ENCODE measurements at regions not wholly inside any gene's neighbourhood (a gene's known extent, or its start where the extent isn't known, plus 50 kb on each side); places are given as distances from the start of the nearest gene placed in this dataset.

- no peaks in the 10 kb centered on the region for H3K4me1 ChIP-seq (ENCODE audit: control insufficient read depth in 2 of 2, insufficient read depth in 2 of 2, low read length in 2 of 2)
- H3K79me2 ChIP-seq (ENCODE audit: control insufficient read depth, insufficient read depth, low read length): no peaks in the 10 kb centered on the region
- peaks cover 3 to 27% (median 19%) of the 10 kb centered on the region in 3 donors for H3K9me3 ChIP-seq (ENCODE audit: control extremely low read depth in 1 of 3, control insufficient read depth in 2 of 3, insufficient read depth in 1 of 3, low read length in 2 of 3)
- CTCF ChIA-PET: interaction anchor here (1.4 to 7.1 kb wide), 2 partner anchors 21 to 347 kb away, joined by 3 to 89 read pairs; no protein-coding TSS in a partner anchor
- peaks cover 7% of the 10 kb centered on the region for H3K27me3 Mint-ChIP-seq
- no peak overlapping the region for H2AFZ ChIP-seq (ENCODE audit: insufficient read depth, low read depth, low read length, poor library complexity, severe bottlenecking)
- no peaks in the 10 kb centered on the region for H3K27me3 ChIP-seq (replicated peaks in 1 of 4; ENCODE audit: control extremely low read depth in 1 of 4, control insufficient read depth in 3 of 4, insufficient read depth in 4 of 4, low read length in 3 of 4)
- H3K4me3 ChIP-seq (ENCODE audit: control extremely low read depth in 1 of 5, extremely low read depth in 1 of 5, insufficient read depth in 1 of 5, low read depth in 2 of 5, low read length in 4 of 5): no peak overlapping the region
- H3K4me1 Mint-ChIP-seq: no peaks in the 10 kb centered on the region
- H4K20me1 ChIP-seq (ENCODE audit: control insufficient read depth, insufficient read depth, low read length, poor library complexity, severe bottlenecking): no peaks in the 10 kb centered on the region
- H3K9me3 Mint-ChIP-seq (ENCODE audit: insufficient read depth): peaks cover 3% of the 10 kb centered on the region
- DNase-seq (no peak), ATAC-seq (ENCODE audit: low read depth) (no peak)
- H3K4me2 ChIP-seq (replicated peaks; ENCODE audit: low read depth, low read length, poor library complexity, severe bottlenecking): no peak overlapping the region
- intact Hi-C loops (cut with micrococcal nuclease): no loop called here
- no peak overlapping the region for H3K4me3 Mint-ChIP-seq
- H3K27ac ChIP-seq (ENCODE audit: low read length in 2 of 2): no peak overlapping the region
- no peak overlapping the region for H3K27ac Mint-ChIP-seq
- no peaks in the 10 kb centered on the region for H3K36me3 ChIP-seq (replicated peaks in 1 of 2; ENCODE audit: control extremely low read depth in 1 of 2, control insufficient read depth in 1 of 2, extremely low read depth in 1 of 2, insufficient read depth in 2 of 2, low read length in 1 of 2)
- H3K9ac ChIP-seq (ENCODE audit: low read length): no peak overlapping the region
- TF ChIP-seq CTCF (IDR thresholded peaks at IDR 0.05): no peak
- TF ChIP-seq EZH2 (IDR thresholded peaks at IDR 0.05; ENCODE audit: borderline replicate concordance, insufficient read depth, low read depth, low read length, poor library complexity, severe bottlenecking): no peak
- no CpG with 5 or more reads among the region's 1 CpG for WGBS (ENCODE audit: insufficient coverage)
- POLR2A ChIA-PET: no interaction called here
Measured at GRCh38 chr6:137657351-137657911, 163.2 kb upstream of the OLIG3 start.

- Histone ChIP-seq H3K4me3 (ENCODE audit: control extremely low read depth in 1 of 5, extremely low read depth in 1 of 5, insufficient read depth in 1 of 5, low read depth in 2 of 5, low read length in 4 of 5) (no peak overlapping the region), H3K79me2 (ENCODE audit: control insufficient read depth, insufficient read depth, low read length) (no peaks in the 10 kb centered on the region), H3K9ac (ENCODE audit: low read length) (no peak overlapping the region), H3K27me3 (replicated peaks in 1 of 4; ENCODE audit: control extremely low read depth in 1 of 4, control insufficient read depth in 3 of 4, insufficient read depth in 4 of 4, low read length in 3 of 4) (no peaks in the 10 kb centered on the region), H3K36me3 (replicated peaks in 1 of 2; ENCODE audit: control extremely low read depth in 1 of 2, control insufficient read depth in 1 of 2, extremely low read depth in 1 of 2, insufficient read depth in 2 of 2, low read length in 1 of 2) (no peaks in the 10 kb centered on the region), H3K27ac (ENCODE audit: low read length in 2 of 2) (no peak overlapping the region), H2AFZ (ENCODE audit: insufficient read depth, low read depth, low read length, poor library complexity, severe bottlenecking) (no peak overlapping the region), H3K9me3 (ENCODE audit: control extremely low read depth in 1 of 3, control insufficient read depth in 2 of 3, insufficient read depth in 1 of 3, low read length in 2 of 3) (peaks cover 3 to 19% (median 11%) of the 10 kb centered on the region in 3 donors), H3K4me1 (ENCODE audit: control insufficient read depth in 2 of 2, insufficient read depth in 2 of 2, low read length in 2 of 2) (no peaks in the 10 kb centered on the region), H4K20me1 (ENCODE audit: control insufficient read depth, insufficient read depth, low read length, poor library complexity, severe bottlenecking) (no peaks in the 10 kb centered on the region), H3K4me2 (replicated peaks; ENCODE audit: low read depth, low read length, poor library complexity, severe bottlenecking) (no peak overlapping the region)
- Mint-ChIP-seq H3K4me1 (no peaks in the 10 kb centered on the region), H3K27me3 (peaks cover 7% of the 10 kb centered on the region), H3K27ac (no peak overlapping the region), H3K4me3 (no peak overlapping the region), H3K9me3 (ENCODE audit: insufficient read depth) (peaks cover 3% of the 10 kb centered on the region)
- ATAC-seq (ENCODE audit: low read depth) (no peak), DNase-seq (no peak)
- POLR2A ChIA-PET: no interaction called here
- intact Hi-C loops (cut with micrococcal nuclease): no loop called here
- TF ChIP-seq CTCF (IDR thresholded peaks at IDR 0.05) (no peak), EZH2 (IDR thresholded peaks at IDR 0.05; ENCODE audit: borderline replicate concordance, insufficient read depth, low read depth, low read length, poor library complexity, severe bottlenecking) (no peak)
- CTCF ChIA-PET: interaction anchor here (0.9 to 7.1 kb wide), 8 partner anchors 16 to 450 kb away, joined by 3 to 89 read pairs (median 4); no protein-coding TSS in a partner anchor
- WGBS (ENCODE audit: insufficient coverage): 100% methylated on average over 1 of the region's 1 CpG
Measured at GRCh38 chr6:137658287-137658686, 164.1 kb upstream of the OLIG3 start.
